HG03354 (cell line): ENCODE measurements at regions not wholly inside any gene's neighbourhood (a gene's known extent, or its start where the extent isn't known, plus 50 kb on each side); places are given as distances from the start of the nearest gene placed in this dataset.

ENCODE experiments used
- ATAC-seq: cut with Tn5 transposase; IDR thresholded peaks from one replicate; pipeline ENCODE4 v1.9.1; 2021; ENCODE audit warnings: mild to moderate bottlenecking; ENCODE audit not compliant: unreplicated experiment, poor library complexity, severe bottlenecking

- no peak for ATAC-seq
These were observed 598.2 kb downstream of the PLPP3 start for GRCh38 chr1:55981010-55981650.

GRCh38 chr1:55980582-55980981 lies 598.8 kb downstream of the PLPP3 start:
- no peak for ATAC-seq

- no peak for ATAC-seq
These were observed 604.5 kb downstream of the PLPP3 start for GRCh38 chr1:55974714-55975441.

- ATAC-seq: no peak
These were observed 608.7 kb downstream of the PLPP3 start for GRCh38 chr1:55970526-55971110.

GRCh38 chr1:55969322-55969721 lies 610.0 kb downstream of the PLPP3 start:
- ATAC-seq: no peak

GRCh38 chr1:55968661-55969060 lies 610.7 kb downstream of the PLPP3 start:
- ATAC-seq: no peak

DNA sequence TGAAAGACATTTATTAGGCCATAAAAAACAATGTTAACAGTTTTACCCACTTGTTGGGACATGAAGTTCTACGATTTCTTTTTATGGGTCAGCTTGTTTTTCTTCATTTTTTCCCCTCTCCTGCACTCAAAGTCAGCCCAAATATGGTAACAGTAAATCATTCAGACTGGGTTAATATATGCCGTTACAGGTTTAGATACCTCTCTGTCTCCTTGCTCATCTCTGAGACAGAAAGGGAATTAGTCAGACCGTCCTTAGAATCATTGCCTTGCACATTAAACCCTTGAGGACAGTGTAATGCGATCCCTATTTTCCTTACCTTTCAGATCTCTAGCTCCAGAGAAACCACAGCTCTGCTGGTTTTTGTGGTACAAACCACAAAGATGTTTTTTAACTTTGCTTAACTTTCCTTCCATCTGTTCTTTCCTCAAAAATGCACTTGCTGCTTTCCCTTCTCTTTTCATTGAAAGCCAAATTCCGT lies 613.3 kb downstream of the PLPP3 start:
- no peak for ATAC-seq

DNA sequence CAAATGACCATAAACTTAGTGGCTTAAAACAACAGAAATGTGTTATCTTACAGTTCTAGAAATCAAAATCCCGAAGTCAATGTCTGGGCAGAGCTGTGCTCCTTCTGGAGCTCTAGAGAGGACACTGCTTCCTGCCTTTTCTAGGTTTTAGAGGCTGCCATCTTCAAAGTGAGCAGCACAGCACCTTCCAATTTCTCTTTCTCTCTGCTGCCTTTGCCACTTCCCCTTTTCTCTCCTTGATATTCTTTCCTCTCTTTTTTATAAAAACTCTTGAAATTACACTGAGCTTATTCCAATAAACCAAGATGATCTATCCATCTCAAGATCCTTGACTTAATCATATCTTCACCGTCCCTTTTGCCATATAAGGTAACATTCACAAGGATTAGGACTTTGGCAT lies 616.9 kb downstream of the PLPP3 start:
- no peak for ATAC-seq

DNA sequence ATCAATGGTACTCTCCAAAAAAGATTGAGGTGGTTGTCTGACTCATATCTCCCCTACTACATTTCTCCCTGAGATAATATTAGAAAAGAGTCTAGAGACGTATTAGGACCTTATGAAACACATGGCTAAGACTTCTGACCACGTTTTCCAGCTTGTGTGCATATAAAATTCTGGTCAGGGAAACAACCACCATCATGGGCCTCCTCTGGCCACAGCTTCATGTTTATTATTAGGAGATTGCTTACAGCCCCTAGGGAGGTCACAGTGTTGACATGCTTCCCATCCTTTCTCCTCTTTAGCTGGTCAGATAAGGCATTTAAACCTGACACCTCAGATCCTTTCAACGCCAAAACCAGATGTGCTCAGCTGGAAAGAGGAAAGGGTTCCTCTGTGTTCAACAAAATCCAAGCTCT lies 620.2 kb downstream of the PLPP3 start:
- no peak for ATAC-seq

GRCh38 chr1:55958498-55958897 lies 620.9 kb downstream of the PLPP3 start:
- no peak for ATAC-seq

DNA sequence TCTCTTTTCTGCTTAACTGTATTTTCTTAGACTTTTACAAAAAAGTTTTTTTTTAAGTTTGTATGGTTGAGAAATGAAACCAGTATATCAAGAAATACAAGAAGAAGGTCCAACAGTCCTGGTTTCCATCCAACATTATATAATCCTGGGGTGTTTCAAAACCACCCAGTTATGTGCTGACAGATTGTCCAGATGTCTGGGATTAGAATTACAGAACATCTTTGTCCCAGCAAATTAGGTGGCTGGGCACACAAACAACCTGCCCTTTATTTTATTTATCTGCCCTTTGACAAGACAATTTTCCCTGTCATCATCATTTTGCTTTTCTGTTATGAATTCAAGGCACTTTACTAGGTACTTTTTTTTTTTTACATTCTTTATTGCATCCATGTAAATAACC lies 622.1 kb downstream of the PLPP3 start:
- no peak for ATAC-seq

DNA sequence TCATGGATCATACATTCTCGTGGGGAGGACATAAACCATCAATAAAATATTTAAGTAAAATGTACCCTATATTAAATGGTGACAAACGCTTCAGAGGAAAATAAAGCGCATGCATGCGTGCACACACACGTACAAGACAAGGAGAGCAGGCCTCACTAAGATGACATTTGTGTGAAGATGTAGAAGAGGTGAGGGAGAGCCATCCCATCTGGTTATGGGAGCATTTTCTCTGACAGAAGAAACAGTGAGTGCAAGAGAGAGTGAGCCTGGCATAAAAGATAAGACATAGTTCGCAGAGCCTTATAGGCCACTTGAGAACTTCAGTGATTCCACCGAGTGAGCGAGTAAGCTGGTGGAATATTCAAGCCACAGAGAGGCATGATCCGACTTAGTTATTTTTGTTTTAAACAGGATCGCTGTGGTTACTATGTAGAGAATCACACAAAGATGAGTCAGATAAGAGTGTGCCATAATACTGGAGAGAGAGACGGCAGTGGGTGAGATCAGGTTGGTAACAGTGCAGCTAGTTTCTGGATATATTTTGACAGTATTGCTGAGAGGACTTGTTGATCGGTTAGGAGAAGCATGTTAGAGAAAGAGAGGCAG lies 624.2 kb downstream of the PLPP3 start:
- no peak for ATAC-seq

- ATAC-seq: no peak
These were observed 628.1 kb downstream of the PLPP3 start for GRCh38 chr1:55951291-55951690.

DNA sequence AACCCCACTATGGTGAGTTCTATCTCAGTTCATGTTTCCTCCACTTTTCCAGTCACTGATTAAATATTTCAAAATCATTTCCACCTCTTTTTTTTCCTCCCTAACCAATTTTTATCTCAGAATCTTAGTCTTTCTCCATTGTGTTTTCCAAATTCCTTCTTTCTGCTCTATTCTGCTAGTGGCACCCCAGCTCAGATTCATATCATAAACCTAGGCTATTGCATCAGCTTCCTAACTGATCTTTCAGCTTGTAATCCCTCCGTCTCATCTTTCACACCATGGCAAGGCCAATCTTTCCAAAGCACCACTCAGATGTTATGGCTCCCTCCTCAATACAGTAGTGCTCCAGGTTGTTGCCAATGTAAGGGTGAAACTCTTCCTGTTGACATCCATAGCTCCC lies 631.9 kb downstream of the PLPP3 start:
- ATAC-seq: no peak

DNA sequence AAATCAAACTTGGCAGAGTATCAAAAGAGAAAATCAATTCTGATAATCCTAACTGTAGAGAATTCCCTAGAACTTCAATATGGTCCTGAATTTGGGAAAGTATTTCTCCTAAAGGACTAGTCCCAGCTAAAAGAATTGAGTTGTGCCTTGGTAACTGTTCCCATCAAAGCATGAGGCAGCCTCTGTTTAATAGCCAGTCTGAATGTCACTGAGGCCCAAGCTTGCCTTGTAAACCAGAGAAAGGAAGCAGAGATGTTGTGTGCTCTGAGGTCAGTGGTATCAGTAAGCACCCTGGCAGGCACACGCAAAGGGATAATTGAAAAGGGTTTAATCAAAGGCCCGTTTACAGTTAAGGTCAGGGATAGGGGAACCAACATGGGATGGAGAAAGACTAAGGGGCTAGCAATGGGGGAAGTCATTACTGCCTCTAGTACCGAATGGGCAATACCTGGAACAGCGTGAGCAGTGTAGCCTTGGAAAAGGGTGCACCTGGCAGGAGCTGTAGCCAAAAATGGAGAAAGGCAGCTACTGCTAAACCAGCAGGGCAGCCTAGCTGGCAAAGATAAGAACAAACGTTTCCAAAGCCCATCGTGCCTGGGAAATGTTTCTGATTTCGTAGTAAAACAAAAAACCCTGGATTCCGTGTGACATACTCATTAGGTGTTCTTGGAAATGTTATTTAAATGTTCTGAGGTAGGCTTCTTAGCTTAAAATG lies 635.5 kb downstream of the PLPP3 start:
- no peak for ATAC-seq

DNA sequence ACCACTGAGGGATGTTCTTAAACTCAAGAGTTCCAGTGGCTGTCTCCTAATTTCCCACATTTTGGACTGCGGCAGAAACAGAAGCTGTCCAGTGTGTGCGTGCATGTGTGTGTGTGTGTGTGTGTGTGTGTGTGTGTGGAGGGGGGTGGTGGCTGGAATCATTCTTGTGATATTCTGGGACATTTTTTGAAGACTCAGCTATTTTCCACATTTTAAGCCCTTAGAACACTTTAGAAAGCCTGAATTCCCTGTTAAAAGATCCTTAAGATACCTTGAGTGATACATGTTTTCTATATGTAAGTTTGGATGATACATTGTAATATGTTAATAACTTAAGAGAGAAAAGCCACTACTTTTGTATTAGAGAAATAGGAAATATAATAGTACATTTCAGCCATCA lies 636.4 kb downstream of the PLPP3 start:
- no peak for ATAC-seq

GRCh38 chr1:55939866-55940265 lies 639.5 kb downstream of the PLPP3 start:
- no peak for ATAC-seq

- no peak for ATAC-seq
These were observed 640.5 kb downstream of the PLPP3 start for GRCh38 chr1:55938861-55939260.

- no peak for ATAC-seq
These were observed 641.0 kb downstream of the PLPP3 start for GRCh38 chr1:55938376-55938850.

DNA sequence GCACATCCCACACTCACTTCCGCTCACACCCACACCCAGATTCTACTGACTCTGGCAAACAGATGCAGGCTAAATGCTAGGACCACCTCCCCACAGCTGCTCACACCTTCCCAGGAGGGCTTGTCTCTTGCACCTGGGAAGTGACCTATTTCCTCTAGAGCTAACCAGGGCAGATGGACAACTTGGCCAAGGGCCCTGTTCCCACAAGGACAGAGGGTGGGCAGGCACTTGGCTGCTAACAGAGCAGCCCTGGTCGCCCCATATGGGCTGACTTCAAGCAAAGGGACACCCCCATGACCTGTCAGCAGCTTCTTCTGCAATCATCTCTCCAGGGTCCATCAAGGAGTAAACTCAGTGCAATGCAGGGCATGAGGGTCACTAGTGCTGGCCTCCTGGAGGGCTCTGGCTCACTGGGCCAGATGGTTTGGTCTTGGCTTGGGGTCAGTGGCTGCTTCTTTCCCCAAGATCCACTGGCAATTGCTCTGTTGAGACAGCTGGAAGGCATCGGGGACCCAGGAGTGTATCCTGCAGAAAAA lies 641.5 kb downstream of the PLPP3 start:
- no peak for ATAC-seq
